SU-DHL-6 (cell line): ENCODE measurements at regions not wholly inside any gene's neighbourhood (a gene's known extent, or its start where the extent isn't known, plus 50 kb on each side); places are given as distances from the start of the nearest gene placed in this dataset.

Experiments used
- H2AFZ ChIP-seq: fragments of 200-600 bp; sonication (generic); 2 replicates; pipeline ENCODE4 v1.6.1; 2014; ENCODE audit warnings: low read depth, mild to moderate bottlenecking, moderate library complexity, mixed read lengths, antibody characterized with exemption, low read length; ENCODE audit not compliant: severe bottlenecking
- H3F3A ChIP-seq: fragments of 200-600 bp; shearing (Covaris generic); 2 replicates; pipeline ENCODE4 v1.6.0; 2016; ENCODE audit warnings: antibody characterized with exemption, mild to moderate bottlenecking; ENCODE audit not compliant: insufficient read depth
- H3K27ac ChIP-seq: fragments of 200-600 bp; sonication (generic); 2 replicates; pipeline ENCODE4 v1.5.1; 2016; ENCODE audit warnings: low read depth, mild to moderate bottlenecking, low read length, moderate library complexity, mixed read lengths
- H3K27me3 ChIP-seq: fragments of 200-600 bp; sonication (generic), shearing (Covaris generic); 2 replicates; pipeline ENCODE4 v1.6.0; 2014; ENCODE audit warnings: mild to moderate bottlenecking, low read length
- H3K36me3 ChIP-seq: fragments of 200-600 bp; sonication (generic); 2 replicates; pipeline ENCODE4 v1.6.1; 2014; ENCODE audit warnings: mild to moderate bottlenecking, low read length, mixed read lengths
- H3K4me2 ChIP-seq: fragments of 300-600, 200-600 bp; shearing (Covaris generic), sonication (generic); 2 replicates; pipeline ENCODE4 v1.6.0; 2014; ENCODE audit warnings: low read length, low read depth, mild to moderate bottlenecking; ENCODE audit not compliant: poor library complexity, severe bottlenecking
- H3K4me3 ChIP-seq: fragments of 200-600 bp; sonication (generic); 2 replicates; pipeline ENCODE4 v1.5.1; 2014; ENCODE audit warnings: antibody characterized with exemption, low read length, mild to moderate bottlenecking, mixed read lengths; ENCODE audit not compliant: insufficient read depth, poor library complexity, severe bottlenecking
- H3K79me2 ChIP-seq: fragments of 200-600 bp; sonication (generic); 2 replicates; pipeline ENCODE4 v1.6.1; 2014; ENCODE audit warnings: mild to moderate bottlenecking, low read length, moderate library complexity; ENCODE audit not compliant: insufficient read depth
- H3K9ac ChIP-seq: fragments of 200-600 bp; sonication (generic); 2 replicates; pipeline ENCODE4 v1.7.0; 2014; ENCODE audit warnings: mild to moderate bottlenecking, low read length
- H3K9me2 ChIP-seq: fragments of 200-600 bp; sonication (generic); replicated peaks from 2 replicates; pipeline ENCODE4 v1.6.1; 2014; ENCODE audit warnings: low read length; ENCODE audit not compliant: insufficient read depth
- H3K9me3 ChIP-seq: fragments of 200-600 bp; sonication (generic); 2 replicates; pipeline ENCODE4 v1.6.1; 2014; ENCODE audit warnings: low read length, mixed read lengths; ENCODE audit not compliant: insufficient read depth
- H4K20me1 ChIP-seq: fragments of 200-600 bp; sonication (generic); 2 replicates; pipeline ENCODE4 v1.6.1; 2014; ENCODE audit warnings: low read depth, mild to moderate bottlenecking, antibody characterized with exemption, low read length, moderate library complexity, mixed read lengths
- EZH2phosphoT487 ChIP-seq: fragments of 200-600 bp; sonication (generic), shearing (Covaris generic); conservative IDR thresholded peaks from 2 replicates; pipeline ENCODE4 v1.6.1; 2018; ENCODE audit warnings: mild to moderate bottlenecking, antibody characterized with exemption, low read length, moderate library complexity, mixed read lengths
- TF ChIP-seq, protein P1 (sequence below): fragments of 200-600 bp; sonication (generic); IDR thresholded peaks from one replicate; pipeline ENCODE4 v1.5.1; 2017; ENCODE audit warnings: antibody characterized with exemption, mild to moderate bottlenecking, low read length, moderate library complexity; ENCODE audit not compliant: insufficient read depth, poor library complexity, severe bottlenecking

DNA sequence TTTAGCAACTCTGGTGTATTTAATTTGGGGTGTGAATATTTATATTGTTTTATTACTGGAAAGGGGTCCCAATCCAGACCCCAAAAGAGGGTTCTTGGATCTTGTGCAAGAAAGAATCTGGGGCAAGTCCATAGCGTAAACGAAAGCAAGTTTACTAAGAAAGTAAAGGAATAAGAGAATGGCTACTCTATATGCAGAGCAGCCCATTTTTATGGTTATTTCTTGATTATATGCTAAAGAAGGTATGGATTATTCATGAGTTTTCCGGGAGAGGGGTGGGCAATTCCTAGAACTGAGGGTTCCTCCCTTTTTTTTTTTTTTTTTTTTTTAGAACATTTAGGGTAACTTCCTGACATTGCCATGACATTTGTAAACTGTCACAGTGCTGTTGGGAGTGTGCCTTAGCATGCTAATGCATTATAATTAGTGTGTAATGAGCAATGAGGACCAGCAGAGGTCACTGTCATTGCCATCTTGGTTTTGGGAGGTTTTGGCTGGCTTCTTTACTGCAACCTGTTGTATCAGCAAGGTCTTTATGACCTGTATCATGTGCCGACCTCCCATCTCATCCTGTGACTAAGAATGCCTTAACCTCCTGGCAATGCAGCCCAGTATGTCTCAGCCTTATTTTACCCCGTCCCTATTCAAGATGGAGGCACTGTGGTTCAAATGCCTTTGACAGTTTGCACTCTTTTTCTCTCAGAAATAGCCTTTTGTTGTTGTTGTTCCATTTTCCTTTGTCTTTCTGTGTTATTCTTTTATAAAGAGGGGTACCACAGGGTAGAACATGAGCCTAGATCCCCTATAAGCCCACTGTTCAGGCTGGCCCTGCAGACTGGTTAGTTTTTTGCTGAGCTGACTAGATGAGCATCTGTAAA, 75.5 kb upstream of the DCD start:
- Histone ChIP-seq H3K79me2 (no peaks in the 10 kb centered on the region), H3K9me2 (no peaks in the 10 kb centered on the region), H3K4me3 (no peak overlapping the region), H3F3A (no peaks in the 10 kb centered on the region), H3K27ac (no peak overlapping the region), H3K27me3 (no peaks in the 10 kb centered on the region), H4K20me1 (no peaks in the 10 kb centered on the region), H3K4me2 (no peak overlapping the region), H3K9ac (no peak overlapping the region), H3K9me3 (no peaks in the 10 kb centered on the region), H3K36me3 (no peaks in the 10 kb centered on the region), H2AFZ (no peak overlapping the region)
- no peak for TF ChIP-seq EZH2phosphoT487
- TF ChIP-seq, protein P1, sequence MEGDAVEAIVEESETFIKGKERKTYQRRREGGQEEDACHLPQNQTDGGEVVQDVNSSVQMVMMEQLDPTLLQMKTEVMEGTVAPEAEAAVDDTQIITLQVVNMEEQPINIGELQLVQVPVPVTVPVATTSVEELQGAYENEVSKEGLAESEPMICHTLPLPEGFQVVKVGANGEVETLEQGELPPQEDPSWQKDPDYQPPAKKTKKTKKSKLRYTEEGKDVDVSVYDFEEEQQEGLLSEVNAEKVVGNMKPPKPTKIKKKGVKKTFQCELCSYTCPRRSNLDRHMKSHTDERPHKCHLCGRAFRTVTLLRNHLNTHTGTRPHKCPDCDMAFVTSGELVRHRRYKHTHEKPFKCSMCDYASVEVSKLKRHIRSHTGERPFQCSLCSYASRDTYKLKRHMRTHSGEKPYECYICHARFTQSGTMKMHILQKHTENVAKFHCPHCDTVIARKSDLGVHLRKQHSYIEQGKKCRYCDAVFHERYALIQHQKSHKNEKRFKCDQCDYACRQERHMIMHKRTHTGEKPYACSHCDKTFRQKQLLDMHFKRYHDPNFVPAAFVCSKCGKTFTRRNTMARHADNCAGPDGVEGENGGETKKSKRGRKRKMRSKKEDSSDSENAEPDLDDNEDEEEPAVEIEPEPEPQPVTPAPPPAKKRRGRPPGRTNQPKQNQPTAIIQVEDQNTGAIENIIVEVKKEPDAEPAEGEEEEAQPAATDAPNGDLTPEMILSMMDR = peak; percentile 49

DNA sequence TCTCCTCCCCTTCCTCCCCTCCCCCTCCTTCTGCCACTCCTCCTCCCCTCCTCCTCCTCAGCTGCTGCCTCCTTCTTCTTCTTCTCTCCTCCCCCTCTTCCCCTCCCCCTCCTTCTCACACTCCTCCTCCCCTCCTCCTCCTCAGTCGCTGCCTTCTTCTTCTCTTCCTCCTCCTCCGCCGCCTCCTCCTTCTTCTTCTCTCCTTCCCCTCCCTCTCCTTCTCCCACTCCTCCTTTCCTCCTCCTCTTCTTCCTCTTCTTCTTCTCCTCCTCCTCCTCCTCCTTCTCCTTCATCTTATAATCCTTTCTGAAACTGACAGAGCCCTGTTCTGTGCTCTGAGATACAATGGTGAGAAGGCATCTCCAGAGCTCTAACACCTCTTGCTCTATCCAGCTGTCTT, 73.1 kb upstream of the DCD start:
- no peaks in the 10 kb centered on the region for H3K9me3 ChIP-seq
- no peaks in the 10 kb centered on the region for H3K79me2 ChIP-seq
- no peaks in the 10 kb centered on the region for H4K20me1 ChIP-seq
- TF ChIP-seq EZH2phosphoT487 = no peak
- TF ChIP-seq, protein P1 = no peak
- H3K9me2 ChIP-seq = no peaks in the 10 kb centered on the region
- H3K36me3 ChIP-seq = no peaks in the 10 kb centered on the region
- no peaks in the 10 kb centered on the region for H3F3A ChIP-seq
- H3K27ac ChIP-seq = no peak overlapping the region
- no peak overlapping the region for H3K4me3 ChIP-seq
- no peak overlapping the region for H3K4me2 ChIP-seq
- H2AFZ ChIP-seq = no peak overlapping the region
- no peak overlapping the region for H3K9ac ChIP-seq
- H3K27me3 ChIP-seq = no peaks in the 10 kb centered on the region

DNA sequence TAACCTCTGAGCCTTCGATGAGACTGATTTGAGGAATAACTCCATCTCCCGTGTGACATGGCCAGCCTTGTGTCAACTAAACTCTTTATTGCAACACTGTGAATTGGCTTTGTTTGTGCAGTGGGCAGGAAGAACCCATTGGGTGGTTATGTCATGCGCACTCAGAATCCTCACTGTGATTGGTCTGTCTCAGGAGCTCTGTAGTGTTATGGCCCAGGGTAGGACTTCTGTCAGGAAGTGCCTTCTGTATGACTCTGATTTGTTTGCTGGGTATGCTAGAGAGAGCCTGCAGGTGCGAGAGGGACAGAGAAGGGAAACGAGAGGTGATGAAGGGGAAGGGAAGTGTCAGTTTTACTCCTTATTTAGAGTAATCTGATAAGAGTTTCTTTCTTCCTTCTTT, 71.5 kb upstream of the DCD start:
- Histone ChIP-seq H3K27me3 (no peaks in the 10 kb centered on the region), H3K36me3 (no peaks in the 10 kb centered on the region), H3K4me3 (no peak overlapping the region), H3K9me2 (no peaks in the 10 kb centered on the region), H3F3A (no peaks in the 10 kb centered on the region), H3K9ac (no peak overlapping the region), H3K9me3 (no peaks in the 10 kb centered on the region), H3K4me2 (no peak overlapping the region), H3K27ac (no peak overlapping the region), H2AFZ (no peak overlapping the region), H4K20me1 (no peaks in the 10 kb centered on the region), H3K79me2 (no peaks in the 10 kb centered on the region)
- TF ChIP-seq EZH2phosphoT487 = no peak
- TF ChIP-seq, protein P1 = no peak
